ENCODE measurements at regions not wholly inside any gene's neighbourhood (a gene's known extent, or its start where the extent isn't known, plus 50 kb on each side); places are given as distances from the start of the nearest gene placed in this dataset.

- TF ChIP-seq GATA2 (IDR thresholded peaks at IDR 0.05; ENCODE audit: low read depth, low read length): no peak
Measured at GRCh38 chr4:138572007-138572406, 329.9 kb upstream of the SLC7A11 start.

GRCh38 chr4:138567696-138568095 lies 325.5 kb upstream of the SLC7A11 start:
- TF ChIP-seq GATA3 (IDR thresholded peaks at IDR 0.05; ENCODE audit: low read depth, low read length) (no peak), GATA2 (IDR thresholded peaks at IDR 0.05; ENCODE audit: low read depth, low read length) (no peak)

- TF ChIP-seq GATA3 (IDR thresholded peaks at IDR 0.05; ENCODE audit: low read depth, low read length): no peak
- TF ChIP-seq GATA2 (IDR thresholded peaks at IDR 0.05; ENCODE audit: low read depth, low read length): no peak
Measured at GRCh38 chr4:138565576-138565975, 323.4 kb upstream of the SLC7A11 start.

- no peak for TF ChIP-seq GATA3 (IDR thresholded peaks at IDR 0.05; ENCODE audit: low read depth, low read length)
- no peak for TF ChIP-seq GATA2 (IDR thresholded peaks at IDR 0.05; ENCODE audit: low read depth, low read length)
Measured at GRCh38 chr4:138562544-138562991, 320.4 kb upstream of the SLC7A11 start.

- no peak for TF ChIP-seq GATA3 (IDR thresholded peaks at IDR 0.05; ENCODE audit: low read depth, low read length)
- no peak for TF ChIP-seq GATA2 (IDR thresholded peaks at IDR 0.05; ENCODE audit: low read depth, low read length)
Measured at GRCh38 chr4:138561906-138562305, 319.8 kb upstream of the SLC7A11 start.

GRCh38 chr4:138561276-138561880 lies 319.2 kb upstream of the SLC7A11 start:
- TF ChIP-seq GATA3 (IDR thresholded peaks at IDR 0.05; ENCODE audit: low read depth, low read length) (no peak), GATA2 (IDR thresholded peaks at IDR 0.05; ENCODE audit: low read depth, low read length) (no peak)

GRCh38 chr4:138560448-138560847 lies 318.3 kb upstream of the SLC7A11 start:
- no peak for TF ChIP-seq GATA3 (IDR thresholded peaks at IDR 0.05; ENCODE audit: low read depth, low read length)
- TF ChIP-seq GATA2 (IDR thresholded peaks at IDR 0.05; ENCODE audit: low read depth, low read length): no peak

GRCh38 chr4:138558886-138559285 lies 316.7 kb upstream of the SLC7A11 start:
- TF ChIP-seq GATA3 (IDR thresholded peaks at IDR 0.05; ENCODE audit: low read depth, low read length): no peak
- no peak for TF ChIP-seq GATA2 (IDR thresholded peaks at IDR 0.05; ENCODE audit: low read depth, low read length)

- TF ChIP-seq GATA2 (IDR thresholded peaks at IDR 0.05; ENCODE audit: low read depth, low read length) (no peak), GATA3 (IDR thresholded peaks at IDR 0.05; ENCODE audit: low read depth, low read length) (no peak)
Measured at GRCh38 chr4:138555584-138555983, 313.4 kb upstream of the SLC7A11 start.

- TF ChIP-seq GATA3 (IDR thresholded peaks at IDR 0.05; ENCODE audit: low read depth, low read length) (no peak), GATA2 (IDR thresholded peaks at IDR 0.05; ENCODE audit: low read depth, low read length) (no peak)
Measured at GRCh38 chr4:138555108-138555507, 313.0 kb upstream of the SLC7A11 start.

GRCh38 chr4:138553001-138553845 lies 311.1 kb upstream of the SLC7A11 start:
- TF ChIP-seq GATA3 (IDR thresholded peaks at IDR 0.05; ENCODE audit: low read depth, low read length) (no peak), GATA2 (IDR thresholded peaks at IDR 0.05; ENCODE audit: low read depth, low read length) (no peak)

- no peak for TF ChIP-seq GATA2 (IDR thresholded peaks at IDR 0.05; ENCODE audit: low read depth, low read length)
- TF ChIP-seq GATA3 (IDR thresholded peaks at IDR 0.05; ENCODE audit: low read depth, low read length): no peak
Measured at GRCh38 chr4:138542191-138542776, 300.1 kb upstream of the SLC7A11 start.

- no peak for TF ChIP-seq GATA3 (IDR thresholded peaks at IDR 0.05; ENCODE audit: low read depth, low read length)
- TF ChIP-seq GATA2 (IDR thresholded peaks at IDR 0.05; ENCODE audit: low read depth, low read length): no peak
Measured at GRCh38 chr4:138540056-138540800, 298.1 kb upstream of the SLC7A11 start.

- no peak for TF ChIP-seq GATA3 (IDR thresholded peaks at IDR 0.05; ENCODE audit: low read depth, low read length)
- no peak for TF ChIP-seq GATA2 (IDR thresholded peaks at IDR 0.05; ENCODE audit: low read depth, low read length)
Measured at GRCh38 chr4:138538743-138539142, 296.6 kb upstream of the SLC7A11 start.

Measured in SH-SY5Y (cell line).